ENCODE measurements at regions not wholly inside any gene's neighbourhood (a gene's known extent, or its start where the extent isn't known, plus 50 kb on each side); places are given as distances from the start of the nearest gene placed in this dataset.

DNA sequence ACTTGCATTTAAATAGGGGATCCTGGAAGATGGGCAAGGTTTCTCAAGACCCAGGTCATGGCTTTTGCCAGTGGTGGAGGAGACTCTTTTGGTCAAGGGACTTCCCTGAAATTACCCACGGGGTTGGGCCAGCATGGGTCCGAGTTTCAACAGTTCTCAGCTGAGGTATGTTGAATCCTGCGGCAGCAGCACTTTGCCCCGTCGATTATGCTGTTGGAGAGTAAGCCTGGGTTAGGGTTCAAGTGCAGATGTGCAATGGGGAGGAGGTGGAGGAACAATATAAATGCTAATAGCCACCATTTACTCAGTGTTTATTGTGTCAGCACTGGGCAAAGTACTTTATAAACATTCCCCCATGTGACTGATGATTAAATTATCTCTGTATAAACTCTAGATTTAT lies 96.0 kb upstream of the GATA6 start:
- DNase-seq (ENCODE audit: low read depth in 2 of 2) = no peak

DNA sequence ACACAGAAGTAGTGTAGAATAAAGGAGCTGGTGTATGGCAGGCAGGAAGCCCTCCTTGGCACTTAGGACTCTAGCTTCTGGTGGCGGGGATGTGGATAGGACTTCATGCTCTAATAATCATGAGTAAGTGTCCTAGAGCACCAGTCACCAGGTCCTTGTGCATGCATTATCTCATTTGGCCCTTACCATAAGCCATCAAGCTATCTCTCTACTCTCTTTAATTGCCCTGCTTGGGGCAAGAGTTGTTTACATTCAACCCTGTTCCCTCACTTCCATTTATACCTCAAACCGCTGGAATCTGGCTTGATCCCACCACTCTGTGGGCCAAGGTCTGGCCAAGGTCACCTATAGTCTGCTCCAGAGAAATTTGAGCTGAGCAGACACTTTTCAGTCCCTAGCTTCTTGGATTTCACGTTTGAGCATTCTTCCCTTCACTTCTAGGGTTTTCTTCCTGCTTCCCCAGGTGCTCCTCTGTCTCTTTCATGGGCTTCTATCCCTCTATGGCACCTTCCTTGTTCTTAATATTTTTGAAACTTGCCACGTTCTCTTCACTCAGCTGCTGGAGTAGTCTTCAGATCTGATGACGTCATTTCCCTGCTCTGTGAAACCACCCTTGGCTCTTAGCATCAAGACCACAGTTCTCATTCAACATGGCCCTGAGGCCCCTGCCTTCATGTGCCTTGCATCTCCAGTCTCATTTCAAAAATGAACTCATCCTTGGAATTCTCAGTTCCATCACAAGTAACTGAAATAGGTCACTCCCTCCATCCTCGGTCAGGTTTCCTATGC lies 94.9 kb upstream of the GATA6 start:
- no peak for DNase-seq (ENCODE audit: low read depth in 2 of 2)

DNA sequence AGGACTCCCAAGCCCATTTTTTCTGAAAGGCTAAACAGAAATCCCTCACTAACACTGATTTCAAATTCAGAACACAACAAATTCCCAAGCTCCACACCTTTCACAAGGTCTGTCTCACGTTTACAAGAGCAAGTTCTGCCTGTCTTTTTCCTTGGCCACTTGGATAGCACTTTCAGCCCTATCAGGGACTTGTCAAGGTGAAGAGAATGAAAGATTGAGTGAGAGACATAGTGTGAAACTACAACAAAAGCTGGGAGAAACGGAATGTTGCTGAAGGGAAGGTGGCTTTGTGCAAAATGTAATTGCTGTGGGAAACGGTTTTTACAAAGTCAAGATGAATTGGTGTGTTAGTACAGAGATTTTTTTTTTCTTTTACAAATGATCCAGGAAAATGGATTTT lies 89.4 kb upstream of the GATA6 start:
- no peak for DNase-seq (ENCODE audit: low read depth in 2 of 2)

DNA sequence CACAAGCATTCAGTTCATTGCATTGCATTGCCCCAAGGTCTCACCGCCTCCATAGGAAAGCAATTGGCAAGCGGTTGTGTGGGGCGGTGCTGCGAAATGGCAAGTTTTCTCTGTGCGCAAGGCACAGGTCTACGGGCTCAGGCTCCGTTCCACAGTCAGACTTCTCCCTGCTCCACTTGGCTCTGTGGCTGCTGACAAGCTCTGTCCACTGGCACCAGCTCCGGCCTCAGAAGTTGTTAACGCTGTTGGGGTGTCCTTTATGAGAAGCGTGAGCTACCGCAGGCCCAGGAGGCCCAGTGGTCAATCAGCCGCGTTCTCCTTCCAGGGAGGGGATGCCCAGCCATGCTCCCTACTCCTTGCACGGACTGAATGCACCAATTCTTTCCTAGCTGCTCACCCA lies 87.0 kb upstream of the GATA6 start:
- DNase-seq (ENCODE audit: low read depth in 2 of 2) = no peak

DNA sequence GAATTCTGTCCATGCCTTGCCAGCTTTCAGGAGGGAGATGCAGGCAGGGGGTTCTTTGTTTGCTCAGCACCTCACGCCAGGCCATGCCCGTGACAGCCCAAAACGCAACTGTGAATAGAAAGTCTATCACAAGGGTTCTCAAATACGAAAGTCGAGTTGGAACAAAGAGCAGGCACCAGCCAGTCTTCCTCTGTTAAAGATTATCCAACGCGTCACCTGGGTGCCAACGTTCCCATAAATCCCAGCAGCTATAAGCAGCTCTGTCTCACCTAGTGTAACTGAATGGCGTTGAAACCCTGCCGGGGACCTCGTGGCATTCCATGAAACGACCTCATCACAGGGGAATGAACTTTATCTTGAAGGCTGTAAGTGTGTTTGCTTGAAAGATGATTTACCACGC lies 84.8 kb upstream of the GATA6 start:
- DNase-seq (ENCODE audit: low read depth in 2 of 2) = no peak

DNA sequence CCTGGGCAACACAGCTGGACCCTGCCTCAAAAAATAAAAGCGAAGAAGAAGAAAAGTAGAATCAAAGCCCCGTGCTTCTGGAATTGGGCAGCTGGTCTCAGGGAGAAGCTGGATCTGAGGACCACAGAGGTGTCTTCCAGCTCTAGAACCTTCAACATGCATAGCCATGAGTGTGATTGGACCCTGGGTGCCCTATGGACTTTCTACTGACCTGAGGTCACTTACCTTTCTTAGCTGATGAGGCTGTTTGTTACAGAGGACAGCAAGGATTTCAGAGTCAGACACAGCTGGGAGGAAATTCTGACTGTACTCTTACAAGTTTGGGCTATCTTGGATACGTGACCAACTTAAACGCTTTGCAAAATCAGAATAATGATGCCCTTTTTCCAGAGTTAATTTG lies 82.4 kb upstream of the GATA6 start:
- no peak for DNase-seq (ENCODE audit: low read depth in 2 of 2)

DNA sequence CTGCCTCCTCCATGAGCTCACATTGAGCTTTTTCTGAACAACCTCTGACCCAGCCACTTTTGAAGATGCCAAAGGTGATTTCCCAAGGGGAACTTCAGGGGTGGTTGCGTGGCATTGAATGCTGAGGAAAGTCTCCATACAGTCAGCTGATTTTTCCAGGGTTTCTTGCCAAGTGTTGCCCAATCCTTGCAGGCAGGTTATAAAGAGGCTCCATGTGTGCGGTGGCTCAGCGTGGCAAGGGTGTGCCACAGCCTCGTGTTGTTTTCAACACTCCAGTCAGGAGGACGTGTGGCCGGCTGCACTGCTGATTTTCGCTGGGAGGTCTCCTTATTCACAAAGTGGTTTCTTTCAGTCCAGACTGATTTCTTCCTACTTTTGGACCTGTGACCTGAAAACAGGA lies 81.4 kb upstream of the GATA6 start:
- no peak for DNase-seq (ENCODE audit: low read depth in 2 of 2)

DNA sequence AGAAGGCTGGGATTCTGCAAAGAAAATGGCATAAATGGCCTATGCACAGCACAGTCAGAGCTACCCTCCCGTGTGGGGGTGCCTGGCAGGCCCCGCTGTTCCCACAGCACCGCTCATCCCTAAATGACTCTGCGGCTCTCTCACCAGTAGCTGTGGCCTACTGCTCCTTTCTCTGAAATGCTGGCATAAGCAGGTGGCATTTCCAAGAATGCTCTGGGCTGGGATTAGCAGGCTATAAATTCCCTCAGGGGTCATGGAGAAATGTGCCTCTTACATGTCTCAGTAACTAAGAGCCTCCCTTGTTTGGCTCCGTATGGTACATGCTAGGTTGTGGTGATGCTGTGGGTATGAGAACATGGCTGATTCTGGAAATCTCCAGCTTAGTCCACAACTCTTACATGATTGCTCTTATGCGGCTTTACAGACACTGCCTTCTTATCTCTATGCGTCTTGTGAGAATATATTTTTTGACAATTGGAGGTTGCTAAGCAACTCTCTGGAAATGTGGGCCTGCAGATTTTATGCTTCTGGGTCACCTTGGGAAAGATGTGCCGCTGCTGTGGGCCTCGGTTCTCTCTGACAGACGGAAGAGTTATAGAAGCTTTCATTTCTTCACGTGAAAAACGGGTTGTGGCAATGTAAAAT lies 80.3 kb upstream of the GATA6 start:
- no peak for DNase-seq (ENCODE audit: low read depth in 2 of 2)

DNA sequence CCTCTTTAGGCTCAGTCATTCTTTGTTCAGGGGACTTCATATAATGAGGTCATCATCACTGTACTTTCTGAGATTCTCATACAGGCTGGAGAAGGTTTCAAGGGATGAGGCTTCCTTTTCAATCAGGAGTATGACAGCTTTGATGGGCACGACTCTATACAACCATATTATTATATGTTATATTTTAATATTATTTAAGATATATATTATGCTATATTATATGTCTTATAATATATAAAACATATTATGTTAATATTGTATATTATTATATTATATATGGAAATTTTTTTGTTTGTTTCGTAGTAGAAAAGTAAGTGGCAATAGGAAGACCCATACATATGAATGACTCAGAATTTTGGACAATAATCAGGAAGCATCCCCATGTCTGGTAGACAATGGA lies 78.0 kb upstream of the GATA6 start:
- DNase-seq (ENCODE audit: low read depth in 2 of 2) = no peak

DNA sequence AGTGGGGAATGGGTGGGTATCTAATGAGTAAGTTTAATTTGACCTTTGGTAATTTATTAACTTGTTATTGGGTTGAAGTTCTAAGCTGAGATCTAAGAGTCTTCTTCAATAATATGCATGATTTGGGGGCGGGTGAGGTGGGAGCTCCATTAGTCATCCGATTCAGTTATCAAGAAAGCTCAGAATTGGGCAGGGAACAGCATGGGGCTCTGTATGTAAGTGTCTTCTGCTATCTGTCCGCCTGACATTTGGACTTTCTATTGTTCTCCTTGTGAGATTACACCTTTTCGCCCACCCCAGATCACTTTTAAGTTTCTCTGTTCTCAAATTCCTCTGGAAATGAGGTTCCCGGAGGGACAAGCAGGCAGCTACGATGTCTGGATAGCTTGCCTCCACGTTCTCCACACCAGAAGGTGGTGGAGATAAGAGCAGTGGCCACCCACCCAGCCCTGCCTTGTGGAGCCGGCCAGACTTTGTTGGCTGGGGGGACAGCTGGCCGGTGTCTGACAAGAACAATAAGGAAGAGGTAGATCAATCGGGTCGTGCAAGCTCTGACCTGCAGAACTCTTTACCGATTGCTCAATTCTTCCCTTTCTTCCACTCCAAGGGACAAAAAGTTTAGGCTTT lies 75.5 kb upstream of the GATA6 start:
- DNase-seq (ENCODE audit: low read depth in 2 of 2) = no peak

DNA sequence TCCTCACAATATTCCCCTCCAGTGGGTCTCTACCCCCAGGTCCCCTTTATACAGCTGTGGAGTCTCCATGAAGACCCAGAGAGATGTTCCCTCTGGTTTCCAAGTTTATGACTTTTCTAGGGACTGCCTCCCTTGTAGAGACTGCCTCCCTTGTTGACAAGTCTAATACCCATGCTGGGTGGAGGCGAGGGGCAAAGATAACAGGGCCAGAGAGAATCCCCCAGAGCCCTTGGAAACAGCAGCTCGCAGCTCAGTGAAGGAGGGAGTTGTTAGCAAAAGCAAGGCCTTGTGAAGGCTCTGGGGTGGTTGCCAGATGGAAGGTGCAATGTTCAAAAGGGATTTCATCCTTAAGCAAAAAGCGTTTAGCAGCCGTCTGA lies 75.0 kb upstream of the GATA6 start:
- DNase-seq (ENCODE audit: low read depth in 2 of 2) = no peak

DNA sequence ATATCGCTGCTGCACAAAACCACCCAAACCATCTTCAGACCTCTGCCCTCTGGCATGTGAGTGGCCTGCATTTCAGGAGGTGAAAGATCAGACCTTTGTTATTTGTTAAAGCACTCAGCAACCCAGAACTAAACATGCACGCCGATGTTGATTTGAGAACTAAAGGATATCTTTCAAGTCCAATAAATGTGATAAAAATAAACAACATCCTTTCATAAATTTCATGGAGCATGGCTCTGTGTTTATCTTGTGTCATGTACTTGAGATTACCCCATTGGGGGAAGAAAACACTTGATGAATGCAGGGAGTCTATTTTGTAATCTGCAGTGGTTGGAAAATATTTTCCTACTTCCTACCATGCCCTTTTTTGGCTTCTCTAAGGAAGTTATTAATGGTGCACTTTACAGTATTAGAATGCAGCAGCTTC lies 70.8 kb upstream of the GATA6 start:
- no peak for DNase-seq (ENCODE audit: low read depth in 2 of 2)

DNA sequence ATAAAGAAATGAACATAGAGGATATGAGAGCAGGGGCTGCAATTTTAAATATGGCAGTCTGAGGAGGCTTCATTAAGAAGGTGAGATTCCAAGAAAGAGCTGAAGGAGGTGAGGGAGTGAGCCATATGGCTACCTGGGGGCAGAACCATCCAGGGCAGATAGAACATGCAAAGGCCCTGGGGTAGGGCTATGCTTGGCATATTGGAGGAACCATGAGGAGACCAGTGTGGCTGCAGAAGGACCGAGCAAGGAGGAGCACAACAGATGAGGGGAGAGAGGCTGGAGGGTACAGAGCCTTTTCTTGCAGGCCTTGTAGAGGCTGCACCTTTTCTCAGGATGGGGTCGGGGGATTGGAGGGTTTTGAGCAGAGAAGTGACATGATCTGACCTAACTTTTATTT lies 69.5 kb upstream of the GATA6 start:
- no peak for DNase-seq (ENCODE audit: low read depth in 2 of 2)

DNA sequence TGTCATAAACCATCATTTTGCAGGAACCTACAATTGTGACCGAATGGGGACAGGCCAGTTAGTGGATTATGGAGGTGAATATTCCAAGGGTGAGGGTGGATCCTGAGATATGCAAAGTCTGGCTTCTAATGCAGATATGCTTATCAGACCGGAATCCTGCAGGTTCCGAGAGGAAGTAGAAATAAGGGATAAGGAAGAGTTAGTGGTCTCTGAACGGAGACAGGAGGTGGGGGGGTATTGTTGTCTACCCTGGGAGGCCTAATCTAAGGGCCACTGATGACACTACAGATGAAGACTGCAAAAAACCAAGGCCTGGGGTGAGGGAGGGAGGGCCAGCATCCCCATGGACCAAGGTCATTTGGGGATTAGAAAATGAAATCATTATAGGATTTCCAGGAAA lies 67.7 kb upstream of the GATA6 start:
- no peak for DNase-seq (ENCODE audit: low read depth in 2 of 2)

DNA sequence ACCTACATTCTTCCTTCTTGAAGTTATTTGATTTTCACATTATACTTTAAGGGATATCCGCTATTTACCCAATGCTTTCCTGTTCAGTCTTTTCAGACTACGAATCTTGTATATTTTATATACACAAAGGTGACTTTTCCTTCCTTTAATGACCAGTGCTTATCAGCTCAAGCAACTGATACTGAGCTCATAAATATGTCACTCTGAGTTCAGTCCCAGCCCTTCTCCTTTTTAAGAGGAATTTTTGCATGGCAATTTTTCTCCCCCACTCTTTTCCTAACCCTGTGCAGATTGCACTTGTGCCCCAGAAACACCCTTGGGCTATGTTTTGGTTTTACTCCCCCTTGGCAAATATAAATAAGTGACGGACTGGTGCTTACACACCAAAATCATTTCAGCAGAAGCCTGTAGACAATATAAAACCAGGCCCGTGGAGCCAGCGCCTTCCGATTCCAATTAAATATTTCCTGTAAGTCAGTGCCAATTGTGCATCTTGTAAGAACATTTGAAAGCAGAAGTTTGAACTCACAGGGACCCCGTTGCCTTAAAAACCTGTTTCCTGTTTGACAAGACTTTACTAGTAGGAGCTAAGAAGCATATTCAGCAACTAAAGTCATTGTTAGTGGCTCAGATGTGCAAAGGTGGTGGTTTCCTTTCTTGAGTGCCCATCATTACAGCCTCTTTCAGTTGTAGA lies 66.3 kb upstream of the GATA6 start:
- no peak for DNase-seq (ENCODE audit: low read depth in 2 of 2)

DNA sequence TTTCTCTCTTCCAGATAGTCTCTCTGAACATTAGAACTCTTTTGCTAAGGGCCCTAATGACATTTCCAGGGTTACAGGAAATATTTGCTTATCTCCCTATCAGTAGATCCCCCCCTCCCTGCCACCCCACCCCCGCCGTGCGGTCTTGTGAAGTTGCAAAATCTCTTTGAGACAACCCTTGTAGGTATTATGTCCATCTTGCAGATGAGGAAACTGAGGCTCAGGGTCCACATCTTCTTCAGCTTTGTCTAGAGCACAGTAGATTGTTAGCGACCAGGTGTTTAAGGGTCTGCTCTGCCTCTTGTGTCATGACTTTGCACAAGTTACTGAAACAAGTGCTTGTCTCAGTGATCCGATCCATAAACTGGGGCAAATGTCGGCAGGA lies 65.8 kb upstream of the GATA6 start:
- no peak for DNase-seq (ENCODE audit: low read depth in 2 of 2)

DNA sequence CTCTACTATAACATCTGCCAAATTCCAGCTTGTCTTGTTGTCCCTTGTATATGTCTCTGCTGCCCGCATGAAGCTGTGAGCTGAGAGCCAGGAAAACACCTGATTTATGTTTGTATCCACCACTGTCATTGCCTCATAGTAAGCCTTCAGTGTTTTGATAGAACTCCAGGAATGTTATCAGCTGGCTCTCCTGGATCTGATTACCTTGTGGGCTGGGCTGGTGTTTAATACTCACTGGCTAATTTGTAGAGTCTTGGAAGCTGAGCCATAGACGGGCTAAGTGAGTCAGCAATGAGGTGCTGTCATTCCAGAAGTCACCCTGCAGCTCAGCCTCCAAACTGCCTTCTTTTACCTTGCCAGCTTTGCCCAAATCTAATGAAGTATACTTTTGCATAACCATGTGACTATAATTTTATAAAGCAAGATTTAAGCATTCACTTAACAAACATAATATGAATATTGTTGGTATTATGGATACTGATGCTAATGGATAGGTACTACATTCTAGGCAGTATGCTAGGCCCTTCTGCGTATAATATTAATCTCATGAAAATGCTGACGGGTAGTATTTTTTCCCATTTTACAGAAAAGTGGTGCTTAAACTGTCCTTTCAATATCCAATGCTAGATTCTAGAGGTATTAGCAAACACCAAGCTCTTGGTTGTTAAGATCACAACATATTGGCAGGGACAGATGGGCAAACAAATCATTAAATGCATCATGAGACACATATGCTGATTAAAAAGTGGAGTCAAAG lies 62.7 kb upstream of the GATA6 start:
- no peak for DNase-seq (ENCODE audit: low read depth in 2 of 2)

DNA sequence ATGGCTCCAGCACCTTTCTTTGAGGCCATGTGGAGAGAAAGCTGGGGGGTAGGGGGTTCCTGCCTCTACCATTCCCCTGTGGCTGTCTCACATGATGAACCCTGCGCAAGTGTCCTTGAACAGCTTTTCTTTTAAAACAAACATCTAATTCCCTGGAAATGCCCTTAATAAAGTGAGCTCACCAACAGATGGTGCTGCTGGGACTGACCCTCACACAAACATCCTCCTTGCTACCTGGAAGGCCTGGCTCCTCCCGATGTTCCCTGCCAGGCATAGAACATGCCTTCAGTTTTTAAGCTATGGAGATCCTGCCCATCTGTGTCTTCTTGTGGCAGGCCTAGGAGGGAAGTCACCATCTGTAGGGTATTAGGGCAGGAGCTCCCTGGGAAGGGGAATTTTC lies 60.7 kb upstream of the GATA6 start:
- DNase-seq (ENCODE audit: low read depth in 2 of 2) = no peak

DNA sequence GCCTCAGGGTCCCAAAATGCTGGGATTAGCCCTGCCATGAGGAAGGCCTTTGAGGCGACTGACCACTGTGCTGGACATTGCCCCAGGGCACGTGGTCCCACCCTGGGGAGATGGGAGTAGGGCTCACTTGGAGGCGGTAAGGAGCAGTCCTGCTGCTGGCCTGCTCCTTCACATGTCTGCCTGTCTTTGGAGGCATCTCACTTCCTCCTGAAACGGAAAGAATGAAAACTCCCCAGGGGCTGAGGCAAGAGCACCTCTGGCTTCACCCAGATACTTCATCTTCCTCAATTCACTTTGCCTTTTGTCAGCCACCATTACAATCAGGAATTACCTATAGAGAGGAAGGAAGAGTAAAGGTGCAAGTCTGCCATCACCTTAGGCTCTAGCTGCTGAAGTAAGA lies 59.9 kb upstream of the GATA6 start:
- no peak for DNase-seq (ENCODE audit: low read depth in 2 of 2)

DNA sequence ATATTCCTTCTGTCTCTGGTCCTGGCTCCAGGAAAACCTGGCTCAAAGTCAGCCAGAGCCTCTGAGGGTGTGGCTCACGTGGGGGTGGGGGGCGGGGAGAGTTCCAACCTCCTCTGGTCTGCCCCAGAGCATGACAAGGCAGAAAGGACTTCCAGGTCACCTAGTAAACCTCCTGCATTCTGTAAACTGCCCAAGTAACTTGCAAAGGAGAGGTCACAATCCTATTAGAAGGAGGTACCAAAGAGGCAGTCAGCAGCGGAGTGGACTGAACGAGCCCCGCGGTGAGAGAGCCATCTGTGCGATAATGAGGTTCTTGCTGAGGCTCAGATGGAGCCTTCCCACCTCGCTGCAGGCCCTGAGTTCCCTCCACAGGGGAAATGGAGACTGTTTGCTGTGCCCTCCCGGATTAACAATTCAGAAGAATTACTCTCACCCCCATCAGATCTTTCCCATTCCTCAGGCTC lies 58.9 kb upstream of the GATA6 start:
- DNase-seq (ENCODE audit: low read depth in 2 of 2) = no peak

DNA sequence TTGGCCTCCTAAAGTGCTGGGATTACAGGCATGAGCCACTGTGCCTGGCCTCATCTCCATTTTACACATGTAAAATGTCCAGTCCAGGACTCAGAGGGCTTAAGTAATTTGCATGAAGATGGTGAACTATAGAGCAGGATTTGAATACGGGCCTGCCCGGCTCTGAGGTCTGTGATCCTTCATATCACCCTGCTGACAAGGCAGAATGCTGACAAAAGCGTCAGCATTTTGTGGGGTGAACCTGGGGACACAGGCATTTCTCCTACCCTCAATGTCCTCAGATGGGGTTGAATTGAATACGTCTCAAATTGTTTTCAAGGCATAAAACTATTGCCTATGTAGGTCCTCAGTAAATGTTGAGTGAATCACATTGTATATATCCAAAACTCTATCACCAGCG lies 57.2 kb upstream of the GATA6 start:
- no peak for DNase-seq (ENCODE audit: low read depth in 2 of 2)
